PC-3 (cell line): ENCODE measurements at regions not wholly inside any gene's neighbourhood (a gene's known extent, or its start where the extent isn't known, plus 50 kb on each side); places are given as distances from the start of the nearest gene placed in this dataset.

Source experiments
- EZH2 ChIP-seq: fragments of 300-600 bp; sonication (generic); IDR thresholded peaks from one replicate; pipeline ENCODE4 v1.6.1; 2017; ENCODE audit warnings: antibody characterized with exemption, mild to moderate bottlenecking, low read length; ENCODE audit not compliant: unreplicated experiment
- EZH2phosphoT487 ChIP-seq: fragments of 300-600 bp; sonication (generic); IDR thresholded peaks from 2 replicates; pipeline ENCODE4 v1.6.1; 2018; ENCODE audit warnings: mild to moderate bottlenecking, antibody characterized with exemption, low read length, borderline replicate concordance
- TF ChIP-seq, protein P1 (sequence below): fragments of 300-600 bp; sonication (generic); conservative IDR thresholded peaks from 2 replicates; pipeline ENCODE4 v1.5.1; 2017; ENCODE audit warnings: antibody characterized with exemption, low read depth, mild to moderate bottlenecking, low read length

DNA sequence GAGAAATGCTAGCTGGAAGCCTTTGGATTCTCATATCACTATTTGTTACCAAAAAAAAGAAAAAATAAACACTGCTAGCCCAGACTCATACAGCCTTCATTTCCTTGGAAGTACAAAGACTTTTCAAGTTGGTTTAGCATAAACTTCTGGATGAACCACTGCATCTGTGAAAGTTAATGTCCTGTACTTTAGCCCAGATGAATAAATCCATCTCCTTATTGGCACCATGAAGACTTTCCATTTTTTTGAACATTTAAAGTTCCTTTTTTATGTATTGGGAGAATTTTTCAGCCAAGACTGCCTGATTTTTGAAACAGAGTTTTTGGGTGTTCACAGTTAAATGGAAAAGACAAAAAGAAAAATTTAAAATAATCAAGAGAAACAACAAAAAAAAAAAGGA, 184.0 kb upstream of the C1orf87 start:
- TF ChIP-seq, protein P1, sequence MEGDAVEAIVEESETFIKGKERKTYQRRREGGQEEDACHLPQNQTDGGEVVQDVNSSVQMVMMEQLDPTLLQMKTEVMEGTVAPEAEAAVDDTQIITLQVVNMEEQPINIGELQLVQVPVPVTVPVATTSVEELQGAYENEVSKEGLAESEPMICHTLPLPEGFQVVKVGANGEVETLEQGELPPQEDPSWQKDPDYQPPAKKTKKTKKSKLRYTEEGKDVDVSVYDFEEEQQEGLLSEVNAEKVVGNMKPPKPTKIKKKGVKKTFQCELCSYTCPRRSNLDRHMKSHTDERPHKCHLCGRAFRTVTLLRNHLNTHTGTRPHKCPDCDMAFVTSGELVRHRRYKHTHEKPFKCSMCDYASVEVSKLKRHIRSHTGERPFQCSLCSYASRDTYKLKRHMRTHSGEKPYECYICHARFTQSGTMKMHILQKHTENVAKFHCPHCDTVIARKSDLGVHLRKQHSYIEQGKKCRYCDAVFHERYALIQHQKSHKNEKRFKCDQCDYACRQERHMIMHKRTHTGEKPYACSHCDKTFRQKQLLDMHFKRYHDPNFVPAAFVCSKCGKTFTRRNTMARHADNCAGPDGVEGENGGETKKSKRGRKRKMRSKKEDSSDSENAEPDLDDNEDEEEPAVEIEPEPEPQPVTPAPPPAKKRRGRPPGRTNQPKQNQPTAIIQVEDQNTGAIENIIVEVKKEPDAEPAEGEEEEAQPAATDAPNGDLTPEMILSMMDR: no peak
- no peak for TF ChIP-seq EZH2
- no peak for TF ChIP-seq EZH2phosphoT487
